H1 (cell line): ENCODE measurements at regions not wholly inside any gene's neighbourhood (a gene's known extent, or its start where the extent isn't known, plus 50 kb on each side); places are given as distances from the start of the nearest gene placed in this dataset.
A peak's percentile ranks its signal among the peaks of the same experiment; 100 is the strongest.

Source experiments
- CTCF ChIA-PET: fragments of 300-600 bp; sonication (Branson Sonifier 250); formaldehyde crosslinking; loops from one replicate; lab custom pipeline; 2021; ENCODE audit not compliant: partially characterized antibody; lab: Charles Lee
- POLR2A ChIA-PET: fragments of 300-600 bp; sonication (Branson Sonifier 250); formaldehyde crosslinking; loops from one replicate; lab custom pipeline; 2021; ENCODE audit warnings: inconsistent platforms; ENCODE audit not compliant: partially characterized antibody; lab: Charles Lee
- DNase-seq, 2 experiments: peaks; one replicate each; pipeline versions ENCODE4 v3.0.0 to v3.0.0-alpha.2; 2010 to 2022; ENCODE audit warnings: low spot score in 2 of 2, low read depth in 1 of 2, mixed read lengths in 1 of 2
- FAIRE-seq: peaks from 2 replicates; lab custom pipeline; 2011; peaks lifted over from hg19 to GRCh38; lab: Jason Lieb, UNC
- H2AFZ ChIP-seq: 2 replicates; pipeline ENCODE4 v1.8.1; 2012; ENCODE audit warnings: low read length, inconsistent platforms
- H2AK5ac ChIP-seq: 2 replicates; pipeline ENCODE4 v1.6.1; 2013; ENCODE audit warnings: low read depth, low read length
- H2BK120ac ChIP-seq: replicated peaks from 2 replicates; pipeline ENCODE3; 2013; ENCODE audit warnings: low read depth, low read length, inconsistent platforms
- H2BK12ac ChIP-seq: 2 replicates; pipeline ENCODE4 v1.6.1; 2013; ENCODE audit warnings: low read depth, low read length
- H2BK15ac ChIP-seq: 2 replicates; pipeline ENCODE4 v1.6.1; 2013; ENCODE audit warnings: low read length
- H2BK20ac ChIP-seq: 2 replicates; pipeline ENCODE4 v1.6.1; 2013; ENCODE audit warnings: low read length
- H2BK5ac ChIP-seq: 2 replicates; pipeline ENCODE4 v1.6.1; 2013; ENCODE audit warnings: low read depth, low read length
- H3K14ac ChIP-seq: 2 replicates; pipeline ENCODE4 v1.6.1; 2013; ENCODE audit warnings: inconsistent platforms; ENCODE audit not compliant: insufficient read length
- H3K18ac ChIP-seq: 2 replicates; pipeline ENCODE4 v1.6.1; 2013; ENCODE audit warnings: low read length; ENCODE audit errors: extremely low read depth
- H3K23ac ChIP-seq: 2 replicates; pipeline ENCODE4 v1.6.1; 2013; ENCODE audit warnings: inconsistent platforms; ENCODE audit not compliant: insufficient read length
- H3K23me2 ChIP-seq: 2 replicates; pipeline ENCODE4 v1.6.1; 2013; ENCODE audit warnings: low read depth, low read length
- H3K27ac ChIP-seq: 2 replicates; pipeline ENCODE4 v1.6.1; 2011; ENCODE audit warnings: low read depth, low read length, inconsistent platforms
- H3K27me3 ChIP-seq, 4 experiments: replicated peaks in 1 of 4; 1 replicate in 1 of 4; 2 replicates in 3 of 4; pipeline versions ENCODE4 v1.6.1 to v1.8.1; 2011 to 2013; ENCODE audit warnings: low read length in 3 of 4, mild to moderate bottlenecking in 3 of 4, inconsistent platforms in 2 of 4, mixed read lengths in 2 of 4, moderate library complexity in 1 of 4; ENCODE audit not compliant: control insufficient read depth in 3 of 4, insufficient read depth in 3 of 4; ENCODE audit errors: extremely low read depth in 1 of 4
- H3K36me3 ChIP-seq, 4 experiments: 2 replicates each; pipeline versions ENCODE4 v1.6.1 to v1.8.1; 2011 to 2013; ENCODE audit warnings: mild to moderate bottlenecking in 4 of 4, low read length in 3 of 4, moderate library complexity in 2 of 4, control low read depth in 1 of 4, inconsistent platforms in 1 of 4; ENCODE audit not compliant: insufficient read depth in 4 of 4, control insufficient read depth in 2 of 4
- H3K4ac ChIP-seq: replicated peaks from 2 replicates; pipeline ENCODE3; 2013; ENCODE audit warnings: low read length, low read depth, mixed read lengths, inconsistent platforms; ENCODE audit not compliant: insufficient read length
- H3K4me1 ChIP-seq, 4 experiments: replicated peaks in 1 of 4; 1 replicate in 1 of 4; 2 replicates in 3 of 4; pipeline versions ENCODE4 v1.6.1 to v1.8.1; 2011 to 2013; ENCODE audit warnings: low read length in 3 of 4, inconsistent platforms in 2 of 4, mixed read lengths in 1 of 4; ENCODE audit not compliant: insufficient read depth in 4 of 4, control insufficient read depth in 3 of 4
- H3K4me2 ChIP-seq, 2 experiments: 2 replicates each; pipeline versions ENCODE4 v1.6.1 to v1.8.1; 2011 to 2013; ENCODE audit warnings: low read depth in 2 of 2, low read length in 2 of 2, control low read depth in 1 of 2, inconsistent platforms in 1 of 2, mild to moderate bottlenecking in 1 of 2; ENCODE audit not compliant: insufficient read depth in 1 of 2
- H3K4me3 ChIP-seq, 4 experiments: fragments of 200-600, 300-600 bp in 1 of 4; sonication (generic), shearing (Covaris generic), sonication (Bioruptor Twin) in 1 of 4; 2 replicates each; pipeline versions ENCODE4 v1.5.1 to v1.8.1; 2011 to 2016; ENCODE audit warnings: low read length in 4 of 4, low read depth in 3 of 4, control low read depth in 2 of 4, inconsistent platforms in 2 of 4, mild to moderate bottlenecking in 2 of 4, mixed read lengths in 1 of 4, moderate library complexity in 1 of 4; ENCODE audit not compliant: insufficient read depth in 2 of 4; ENCODE audit errors: extremely low read depth in 1 of 4
- H3K56ac ChIP-seq: replicated peaks from 2 replicates; pipeline ENCODE3; 2013; ENCODE audit warnings: low read depth, mild to moderate bottlenecking, mixed read lengths, low read length, inconsistent platforms; ENCODE audit not compliant: insufficient read length
- H3K79me1 ChIP-seq: 2 replicates; pipeline ENCODE4 v1.6.1; 2013; ENCODE audit warnings: low read depth, low read length, control low read depth
- H3K79me2 ChIP-seq, 2 experiments: 2 replicates each; pipeline versions ENCODE4 v1.6.1 to v1.8.1; 2012 to 2013; ENCODE audit warnings: low read length in 2 of 2, mild to moderate bottlenecking in 2 of 2, inconsistent platforms in 1 of 2; ENCODE audit not compliant: insufficient read depth in 2 of 2, control insufficient read depth in 1 of 2
- H3K9ac ChIP-seq, 4 experiments: replicated peaks in 1 of 4; 1 replicate in 1 of 4; 2 replicates in 3 of 4; pipeline versions ENCODE4 v1.6.1 to v1.8.1; 2011 to 2013; ENCODE audit warnings: low read depth in 3 of 4, low read length in 3 of 4, control low read depth in 2 of 4, mild to moderate bottlenecking in 2 of 4, moderate library complexity in 2 of 4, inconsistent platforms in 1 of 4; ENCODE audit errors: extremely low read depth in 1 of 4
- H3K9me3 ChIP-seq, 2 experiments: 2 replicates each; pipeline versions ENCODE4 v1.6.1 to v1.8.1; 2012 to 2013; ENCODE audit warnings: mild to moderate bottlenecking in 2 of 2, moderate library complexity in 2 of 2, control low read depth in 1 of 2, inconsistent platforms in 1 of 2, low read depth in 1 of 2, low read length in 1 of 2, mixed read lengths in 1 of 2; ENCODE audit not compliant: insufficient read depth in 2 of 2
- H4K20me1 ChIP-seq, 2 experiments: replicated peaks in 1 of 2; 2 replicates each; pipeline versions ENCODE3 to v1.8.1; 2011 to 2013; ENCODE audit warnings: inconsistent platforms in 2 of 2, low read length in 2 of 2, mild to moderate bottlenecking in 1 of 2; ENCODE audit not compliant: insufficient read depth in 2 of 2, control insufficient read depth in 1 of 2
- H4K5ac ChIP-seq: 2 replicates; pipeline ENCODE4 v1.6.1; 2013; ENCODE audit warnings: low read length, low read depth, mixed read lengths, inconsistent platforms; ENCODE audit not compliant: insufficient read length
- H4K8ac ChIP-seq: 2 replicates; pipeline ENCODE4 v1.8.0; 2013; ENCODE audit warnings: mild to moderate bottlenecking, moderate library complexity, low read length, inconsistent platforms; ENCODE audit not compliant: insufficient read depth; ENCODE audit errors: extremely low read depth
- H4K91ac ChIP-seq: replicated peaks from 2 replicates; pipeline ENCODE3; 2013; ENCODE audit warnings: low read length, mixed read lengths, inconsistent platforms; ENCODE audit not compliant: insufficient read length
- EGR1 ChIP-seq: IDR thresholded peaks from 2 replicates; pipeline ENCODE4 v1.6.1; 2011; ENCODE audit warnings: low read depth, low read length, borderline replicate concordance
- GABPA ChIP-seq: IDR thresholded peaks from 2 replicates; pipeline ENCODE4 v1.6.1; 2011; ENCODE audit warnings: mild to moderate bottlenecking, low read length, moderate library complexity, borderline replicate concordance; ENCODE audit not compliant: insufficient read depth
- WGBS, 2 experiments: shearing (Covaris generic) in 1 of 2; methylation state at CpG; one replicate each; pipeline versions ENCODE4 v1.1.6 to v1.1.7; 2013 to 2015; ENCODE audit warnings: low lambda C conversion rate in 2 of 2, mixed read lengths in 2 of 2, inconsistent platforms in 1 of 2, low coverage in 1 of 2, missing lambda C conversion rate in 1 of 2; ENCODE audit not compliant: insufficient replicate concordance in 2 of 2, insufficient coverage in 1 of 2, insufficient read length in 1 of 2; ENCODE audit errors: extremely low coverage in 1 of 2, missing lambda C conversion rate in 1 of 2; 5-methylcytosine and 5-hydroxymethylcytosine counted together

DNA sequence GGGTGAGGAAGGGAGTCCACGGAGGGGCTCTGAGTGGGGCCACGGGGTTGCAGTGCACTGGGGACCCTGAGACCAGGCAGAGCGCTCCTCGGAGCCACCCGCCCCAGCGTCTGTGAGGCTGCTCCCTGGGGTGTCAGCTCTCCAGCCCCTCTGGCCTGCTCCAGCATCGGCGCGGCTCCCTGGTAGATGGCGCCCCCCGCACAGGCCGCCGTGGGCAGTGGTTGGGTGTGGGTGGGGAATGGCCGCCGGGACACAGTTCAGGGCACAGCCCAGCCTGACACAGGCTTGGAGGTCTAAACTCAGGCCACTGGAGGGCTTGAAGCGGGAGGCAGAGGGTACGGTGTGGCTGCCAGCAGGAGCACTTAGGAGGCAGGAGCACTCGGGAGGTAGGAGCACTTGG is 222.6 kb upstream of the PPP2R2D start:
- H3K18ac ChIP-seq, result peak overlapping the region; percentile 86
- no peak overlapping the region for H2BK15ac ChIP-seq
- H2BK5ac ChIP-seq, result peak overlapping the region; percentile 75; the same call in 1 of the 2 replicates
- H3K79me1 ChIP-seq, result no peaks in the 10 kb centered on the region
- no peak overlapping the region for H3K4me3 ChIP-seq
- POLR2A ChIA-PET, result no interaction called here
- WGBS, 2 experiments, result 89% methylated on average over 13 of the region's 18 CpGs; no CpG with 5 or more reads in 1 of the 2 experiments
- H4K20me1 ChIP-seq, result no peaks in the 10 kb centered on the region
- no peak overlapping the region for H3K4me2 ChIP-seq
- no peak overlapping the region for H3K56ac ChIP-seq
- peaks cover 0 to 25% (median 13%) of the 10 kb centered on the region in 4 experiments; a peak in 4 of 7 replicates for H3K4me1 ChIP-seq
- peak overlapping the region; percentile 75 for H2BK120ac ChIP-seq
- no peak overlapping the region for H4K5ac ChIP-seq
- H3K9me3 ChIP-seq, result peaks cover 0 to 6% of the 10 kb centered on the region in 2 experiments; a peak in 2 of 4 replicates
- FAIRE-seq (no peak), DNase-seq (no peak)
- H3K36me3 ChIP-seq, result no peaks in the 10 kb centered on the region
- no peak overlapping the region for H2AFZ ChIP-seq
- H4K91ac ChIP-seq, result peak overlapping the region; percentile 93
- H3K9ac ChIP-seq, result no peak overlapping the region
- TF ChIP-seq EGR1 (no peak), GABPA (no peak)
- H3K23ac ChIP-seq, result no peak overlapping the region
- H3K23me2 ChIP-seq, result no peaks in the 10 kb centered on the region
- no peak overlapping the region for H3K27ac ChIP-seq
- H2AK5ac ChIP-seq, result peak overlapping the region; percentile 82; the same call in 1 of the 2 replicates
- H3K4ac ChIP-seq, result no peak overlapping the region
- H4K8ac ChIP-seq, result no peak overlapping the region
- H3K27me3 ChIP-seq, result peaks cover 0 to 2% (median 0%) of the 10 kb centered on the region in 4 experiments; a peak in 3 of 7 replicates
- no peak overlapping the region for H3K14ac ChIP-seq
- CTCF ChIA-PET, result interaction anchor here (0.6 to 1.4 kb wide), 2 partner anchors 108 to 224 kb away, joined by 3 read pairs; no protein-coding TSS in a partner anchor
- no peaks in the 10 kb centered on the region for H3K79me2 ChIP-seq
- peak overlapping the region; percentile 91 for H2BK12ac ChIP-seq
- peak overlapping the region; percentile 74 for H2BK20ac ChIP-seq
